Liver (tissue), 3 donors: ENCODE measurements at regions not wholly inside any gene's neighbourhood (a gene's known extent, or its start where the extent isn't known, plus 50 kb on each side); places are given as distances from the start of the nearest gene placed in this dataset.

Experiments
- ATF3 ChIP-seq: IDR thresholded peaks from 2 replicates; pipeline ENCODE4 v1.6.1; 2016; ENCODE audit warnings: antibody characterized with exemption
- EGR1 ChIP-seq, 2 donors: IDR thresholded peaks; 2 replicates each; pipeline ENCODE4 v1.6.1; 2016 to 2018; ENCODE audit warnings: antibody characterized with exemption in 2 of 2, low read depth in 2 of 2
- GABPA ChIP-seq, 2 donors: IDR thresholded peaks in 1 of 2; conservative IDR thresholded peaks in 1 of 2; 2 replicates each; pipeline ENCODE4 v1.6.1; 2016; ENCODE audit warnings: antibody characterized with exemption in 2 of 2, mild to moderate bottlenecking in 1 of 2, moderate library complexity in 1 of 2
- JUND ChIP-seq, 2 donors: IDR thresholded peaks; 2 replicates each; pipeline ENCODE4 v1.6.1; 2016; ENCODE audit warnings: antibody characterized with exemption in 2 of 2
- RAD21 ChIP-seq, 2 donors: IDR thresholded peaks; 2 replicates each; pipeline ENCODE4 v1.6.1; 2016; ENCODE audit warnings: antibody characterized with exemption in 2 of 2, mild to moderate bottlenecking in 2 of 2
- SP1 ChIP-seq: IDR thresholded peaks from 2 replicates; pipeline ENCODE4 v1.6.1; 2018; ENCODE audit warnings: antibody characterized with exemption, mild to moderate bottlenecking
- TAF1 ChIP-seq: conservative IDR thresholded peaks from 2 replicates; pipeline ENCODE4 v1.6.1; 2016; ENCODE audit warnings: antibody characterized with exemption, mild to moderate bottlenecking
- YY1 ChIP-seq: IDR thresholded peaks from 2 replicates; pipeline ENCODE4 v1.6.1; 2016; ENCODE audit warnings: antibody characterized with exemption, mild to moderate bottlenecking
- ZBTB33 ChIP-seq: IDR thresholded peaks from 2 replicates; pipeline ENCODE4 v1.6.1; 2016; ENCODE audit warnings: antibody characterized with exemption
- TF ChIP-seq, protein P1 (sequence below): fragments of 150-350 bp; IDR thresholded peaks from 2 replicates; pipeline ENCODE4 v1.5.1; 2017; ENCODE audit warnings: improper control_type of control experiment, low read depth, low read length; ENCODE audit not compliant: missing input control
- TF ChIP-seq, protein P2 (sequence below): IDR thresholded peaks from 2 replicates; pipeline ENCODE4 v1.6.1; 2016; ENCODE audit warnings: antibody characterized with exemption, mild to moderate bottlenecking
- TF ChIP-seq, protein P3 (sequence below): IDR thresholded peaks from 2 replicates; pipeline ENCODE4 v1.6.1; 2016; ENCODE audit warnings: antibody characterized with exemption
- donor health status: healthy.
- donor health status: healthy.

DNA sequence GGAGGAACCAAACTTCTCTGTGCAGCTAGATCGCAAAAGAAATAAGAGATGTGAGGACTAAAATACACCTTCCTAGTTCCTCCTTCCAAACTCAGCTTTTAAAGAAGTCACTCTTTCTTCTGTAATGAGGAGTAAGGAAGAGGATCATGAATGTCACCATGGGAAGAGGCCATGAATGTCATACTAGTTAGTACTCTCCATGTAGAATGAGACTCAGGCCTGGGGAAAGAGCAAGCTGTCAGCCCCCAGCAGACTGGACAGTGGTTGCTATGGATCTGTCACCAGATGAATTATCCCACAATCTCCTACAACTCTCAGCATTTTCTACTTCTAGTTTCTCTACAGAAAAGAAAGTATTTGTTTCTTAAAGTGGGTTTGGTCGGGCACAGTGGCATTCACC is 57.1 kb upstream of the PRDM8 start:
- TF ChIP-seq, protein P1, sequence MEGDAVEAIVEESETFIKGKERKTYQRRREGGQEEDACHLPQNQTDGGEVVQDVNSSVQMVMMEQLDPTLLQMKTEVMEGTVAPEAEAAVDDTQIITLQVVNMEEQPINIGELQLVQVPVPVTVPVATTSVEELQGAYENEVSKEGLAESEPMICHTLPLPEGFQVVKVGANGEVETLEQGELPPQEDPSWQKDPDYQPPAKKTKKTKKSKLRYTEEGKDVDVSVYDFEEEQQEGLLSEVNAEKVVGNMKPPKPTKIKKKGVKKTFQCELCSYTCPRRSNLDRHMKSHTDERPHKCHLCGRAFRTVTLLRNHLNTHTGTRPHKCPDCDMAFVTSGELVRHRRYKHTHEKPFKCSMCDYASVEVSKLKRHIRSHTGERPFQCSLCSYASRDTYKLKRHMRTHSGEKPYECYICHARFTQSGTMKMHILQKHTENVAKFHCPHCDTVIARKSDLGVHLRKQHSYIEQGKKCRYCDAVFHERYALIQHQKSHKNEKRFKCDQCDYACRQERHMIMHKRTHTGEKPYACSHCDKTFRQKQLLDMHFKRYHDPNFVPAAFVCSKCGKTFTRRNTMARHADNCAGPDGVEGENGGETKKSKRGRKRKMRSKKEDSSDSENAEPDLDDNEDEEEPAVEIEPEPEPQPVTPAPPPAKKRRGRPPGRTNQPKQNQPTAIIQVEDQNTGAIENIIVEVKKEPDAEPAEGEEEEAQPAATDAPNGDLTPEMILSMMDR = no peak
- TF ChIP-seq SP1 = no peak
- no peak for TF ChIP-seq JUND (IDR thresholded peaks at IDR 0.05)
- TF ChIP-seq, protein P2, sequence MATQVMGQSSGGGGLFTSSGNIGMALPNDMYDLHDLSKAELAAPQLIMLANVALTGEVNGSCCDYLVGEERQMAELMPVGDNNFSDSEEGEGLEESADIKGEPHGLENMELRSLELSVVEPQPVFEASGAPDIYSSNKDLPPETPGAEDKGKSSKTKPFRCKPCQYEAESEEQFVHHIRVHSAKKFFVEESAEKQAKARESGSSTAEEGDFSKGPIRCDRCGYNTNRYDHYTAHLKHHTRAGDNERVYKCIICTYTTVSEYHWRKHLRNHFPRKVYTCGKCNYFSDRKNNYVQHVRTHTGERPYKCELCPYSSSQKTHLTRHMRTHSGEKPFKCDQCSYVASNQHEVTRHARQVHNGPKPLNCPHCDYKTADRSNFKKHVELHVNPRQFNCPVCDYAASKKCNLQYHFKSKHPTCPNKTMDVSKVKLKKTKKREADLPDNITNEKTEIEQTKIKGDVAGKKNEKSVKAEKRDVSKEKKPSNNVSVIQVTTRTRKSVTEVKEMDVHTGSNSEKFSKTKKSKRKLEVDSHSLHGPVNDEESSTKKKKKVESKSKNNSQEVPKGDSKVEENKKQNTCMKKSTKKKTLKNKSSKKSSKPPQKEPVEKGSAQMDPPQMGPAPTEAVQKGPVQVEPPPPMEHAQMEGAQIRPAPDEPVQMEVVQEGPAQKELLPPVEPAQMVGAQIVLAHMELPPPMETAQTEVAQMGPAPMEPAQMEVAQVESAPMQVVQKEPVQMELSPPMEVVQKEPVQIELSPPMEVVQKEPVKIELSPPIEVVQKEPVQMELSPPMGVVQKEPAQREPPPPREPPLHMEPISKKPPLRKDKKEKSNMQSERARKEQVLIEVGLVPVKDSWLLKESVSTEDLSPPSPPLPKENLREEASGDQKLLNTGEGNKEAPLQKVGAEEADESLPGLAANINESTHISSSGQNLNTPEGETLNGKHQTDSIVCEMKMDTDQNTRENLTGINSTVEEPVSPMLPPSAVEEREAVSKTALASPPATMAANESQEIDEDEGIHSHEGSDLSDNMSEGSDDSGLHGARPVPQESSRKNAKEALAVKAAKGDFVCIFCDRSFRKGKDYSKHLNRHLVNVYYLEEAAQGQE = no peak
- no peak for TF ChIP-seq ZBTB33
- no peak for TF ChIP-seq EGR1 (IDR thresholded peaks at IDR 0.05; ENCODE audit: low read depth in 2 of 2)
- TF ChIP-seq, protein P3, sequence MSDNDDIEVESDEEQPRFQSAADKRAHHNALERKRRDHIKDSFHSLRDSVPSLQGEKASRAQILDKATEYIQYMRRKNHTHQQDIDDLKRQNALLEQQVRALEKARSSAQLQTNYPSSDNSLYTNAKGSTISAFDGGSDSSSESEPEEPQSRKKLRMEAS = no peak
- no peak for TF ChIP-seq ATF3
- TF ChIP-seq TAF1 = no peak
- TF ChIP-seq RAD21 (IDR thresholded peaks at IDR 0.05) = no peak
- TF ChIP-seq GABPA (IDR thresholded peaks at IDR 0.05 in 1 of 2, conservative IDR thresholded peaks at IDR 0.05 in 1 of 2) = no peak
- TF ChIP-seq YY1 = no peak
